GM12872 (cell line): ENCODE measurements at regions not wholly inside any gene's neighbourhood (a gene's known extent, or its start where the extent isn't known, plus 50 kb on each side); places are given as distances from the start of the nearest gene placed in this dataset.

ENCODE experiments used
- TF ChIP-seq, protein P1 (sequence below): IDR thresholded peaks from 3 replicates; pipeline ENCODE4 v1.5.1; 2011; ENCODE audit warnings: low read depth, mild to moderate bottlenecking, low read length, moderate library complexity; ENCODE audit not compliant: insufficient read depth

DNA sequence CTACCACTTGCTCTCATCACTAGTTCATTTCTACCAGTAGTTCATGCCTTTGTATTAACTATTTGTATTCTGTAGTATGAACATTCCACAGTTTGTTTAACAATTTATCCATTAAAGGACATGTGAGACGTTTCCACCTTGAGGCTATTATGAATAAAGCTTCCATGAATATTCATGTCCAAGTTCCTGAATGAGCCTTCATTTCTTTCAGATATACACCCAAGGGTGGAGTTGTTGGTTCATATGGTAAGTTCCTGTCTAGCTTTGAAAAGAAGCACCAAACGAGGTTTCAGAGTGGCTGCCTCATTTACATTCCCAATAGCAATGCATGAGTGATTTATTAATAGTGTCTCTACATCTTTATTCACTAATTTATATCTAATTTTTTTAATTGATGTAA is 407.8 kb upstream of the C16orf82 start:
- TF ChIP-seq, protein P1, sequence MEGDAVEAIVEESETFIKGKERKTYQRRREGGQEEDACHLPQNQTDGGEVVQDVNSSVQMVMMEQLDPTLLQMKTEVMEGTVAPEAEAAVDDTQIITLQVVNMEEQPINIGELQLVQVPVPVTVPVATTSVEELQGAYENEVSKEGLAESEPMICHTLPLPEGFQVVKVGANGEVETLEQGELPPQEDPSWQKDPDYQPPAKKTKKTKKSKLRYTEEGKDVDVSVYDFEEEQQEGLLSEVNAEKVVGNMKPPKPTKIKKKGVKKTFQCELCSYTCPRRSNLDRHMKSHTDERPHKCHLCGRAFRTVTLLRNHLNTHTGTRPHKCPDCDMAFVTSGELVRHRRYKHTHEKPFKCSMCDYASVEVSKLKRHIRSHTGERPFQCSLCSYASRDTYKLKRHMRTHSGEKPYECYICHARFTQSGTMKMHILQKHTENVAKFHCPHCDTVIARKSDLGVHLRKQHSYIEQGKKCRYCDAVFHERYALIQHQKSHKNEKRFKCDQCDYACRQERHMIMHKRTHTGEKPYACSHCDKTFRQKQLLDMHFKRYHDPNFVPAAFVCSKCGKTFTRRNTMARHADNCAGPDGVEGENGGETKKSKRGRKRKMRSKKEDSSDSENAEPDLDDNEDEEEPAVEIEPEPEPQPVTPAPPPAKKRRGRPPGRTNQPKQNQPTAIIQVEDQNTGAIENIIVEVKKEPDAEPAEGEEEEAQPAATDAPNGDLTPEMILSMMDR = no peak

DNA sequence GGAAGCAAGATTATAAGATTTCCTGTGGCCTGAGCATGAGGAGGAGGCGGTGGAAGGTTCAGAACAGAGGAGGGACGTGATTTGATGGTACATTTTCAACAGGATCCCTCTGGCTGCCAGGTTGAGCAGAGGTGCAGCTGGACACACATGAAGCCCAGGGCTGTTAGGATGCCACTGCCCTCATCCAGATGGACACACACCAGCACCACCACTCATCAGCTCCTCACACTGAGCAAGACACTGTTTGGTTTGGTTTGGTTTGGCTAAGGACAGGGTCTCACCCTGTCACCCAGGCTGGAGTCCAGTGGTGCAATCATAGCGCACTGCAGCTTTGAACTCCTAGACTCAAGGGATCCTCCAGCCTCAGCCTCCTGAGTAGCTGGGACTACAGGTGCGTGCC is 402.6 kb upstream of the C16orf82 start:
- TF ChIP-seq, protein P1 = no peak

GRCh38 chr16:26665166-26665939 is 401.4 kb upstream of the C16orf82 start:
- TF ChIP-seq, protein P1 = no peak

DNA sequence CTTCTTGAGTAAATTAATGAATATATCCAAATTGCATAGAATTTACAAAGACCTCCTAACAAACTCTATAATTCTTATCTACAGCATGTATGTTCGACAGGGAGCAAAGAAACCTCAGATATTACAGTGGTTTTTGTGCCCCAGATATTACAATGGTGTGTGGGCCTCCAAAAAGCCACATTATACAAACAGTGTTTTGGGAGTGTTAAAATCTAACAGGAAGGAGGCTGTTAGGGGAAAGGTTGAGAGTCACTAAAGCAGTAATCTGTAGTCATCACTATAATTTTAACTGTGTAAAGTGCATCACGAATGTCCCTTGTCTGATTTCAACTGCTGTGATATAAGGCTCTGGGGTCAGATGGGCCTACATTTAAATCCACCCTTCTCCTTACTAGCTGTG is 400.2 kb upstream of the C16orf82 start:
- TF ChIP-seq, protein P1 = no peak

DNA sequence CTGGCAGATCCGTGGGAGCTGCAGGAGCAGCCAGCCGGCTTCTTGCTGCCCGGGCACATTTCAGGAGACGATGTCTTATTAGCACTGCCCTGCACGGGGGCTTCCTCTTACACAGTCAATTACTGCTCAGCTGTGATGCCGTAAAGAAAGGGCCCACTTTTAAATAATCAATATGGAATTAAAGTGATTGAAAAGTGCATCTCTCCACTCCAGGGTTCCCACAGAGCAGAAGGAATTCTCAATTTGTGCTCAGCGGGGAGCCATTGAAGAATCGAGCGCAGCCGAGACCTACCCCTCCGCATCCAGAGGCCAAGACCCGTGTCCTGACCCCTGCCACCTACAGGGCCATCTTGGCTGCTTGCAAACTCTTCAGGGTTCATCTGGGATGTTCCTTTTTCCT is 399.4 kb upstream of the C16orf82 start:
- TF ChIP-seq, protein P1 = no peak

DNA sequence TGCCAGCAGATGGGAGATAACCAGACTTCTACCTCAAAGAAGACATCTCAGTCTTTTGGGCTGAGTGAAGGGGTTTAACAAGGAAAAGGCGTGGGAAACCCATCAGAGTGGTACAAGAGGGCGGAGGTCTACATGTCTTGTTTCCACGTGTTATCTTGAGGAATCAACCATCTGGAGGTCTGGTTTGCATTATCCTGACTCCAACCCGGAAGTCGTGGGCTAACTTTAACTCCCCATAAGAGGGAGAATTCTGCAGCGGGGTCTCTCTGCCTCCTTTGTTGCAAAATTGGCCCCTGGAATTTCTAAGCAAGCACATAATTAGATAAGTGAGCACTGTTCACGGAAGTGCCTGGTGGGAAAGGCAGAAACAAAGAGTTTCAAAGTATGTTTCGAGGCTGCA is 398.7 kb upstream of the C16orf82 start:
- TF ChIP-seq, protein P1 = no peak

GRCh38 chr16:26672206-26672605 is 394.5 kb upstream of the C16orf82 start:
- TF ChIP-seq, protein P1 = no peak

GRCh38 chr16:26673011-26673410 is 393.7 kb upstream of the C16orf82 start:
- TF ChIP-seq, protein P1 = no peak
